Keratinocyte (primary cell): ENCODE measurements at regions not wholly inside any gene's neighbourhood (a gene's known extent, or its start where the extent isn't known, plus 50 kb on each side); places are given as distances from the start of the nearest gene placed in this dataset.

Experiments
- CTCF ChIP-seq, 3 experiments: IDR thresholded peaks in 1 of 3; conservative IDR thresholded peaks in 1 of 3; optimal IDR thresholded peaks in 1 of 3; 2 replicates in 2 of 3; 3 replicates in 1 of 3; pipeline versions ENCODE3 to v1.5.1; 2011; ENCODE audit warnings: low read length in 3 of 3, mild to moderate bottlenecking in 3 of 3, moderate library complexity in 2 of 3, control low read depth in 1 of 3, inconsistent platforms in 1 of 3; ENCODE audit not compliant: insufficient read depth in 2 of 3; ENCODE audit errors: extremely low read depth in 1 of 3
- EZH2 ChIP-seq: IDR thresholded peaks from one replicate; pipeline ENCODE4 v1.6.1; 2012; ENCODE audit warnings: inconsistent platforms, mild to moderate bottlenecking, low read length, moderate library complexity

DNA sequence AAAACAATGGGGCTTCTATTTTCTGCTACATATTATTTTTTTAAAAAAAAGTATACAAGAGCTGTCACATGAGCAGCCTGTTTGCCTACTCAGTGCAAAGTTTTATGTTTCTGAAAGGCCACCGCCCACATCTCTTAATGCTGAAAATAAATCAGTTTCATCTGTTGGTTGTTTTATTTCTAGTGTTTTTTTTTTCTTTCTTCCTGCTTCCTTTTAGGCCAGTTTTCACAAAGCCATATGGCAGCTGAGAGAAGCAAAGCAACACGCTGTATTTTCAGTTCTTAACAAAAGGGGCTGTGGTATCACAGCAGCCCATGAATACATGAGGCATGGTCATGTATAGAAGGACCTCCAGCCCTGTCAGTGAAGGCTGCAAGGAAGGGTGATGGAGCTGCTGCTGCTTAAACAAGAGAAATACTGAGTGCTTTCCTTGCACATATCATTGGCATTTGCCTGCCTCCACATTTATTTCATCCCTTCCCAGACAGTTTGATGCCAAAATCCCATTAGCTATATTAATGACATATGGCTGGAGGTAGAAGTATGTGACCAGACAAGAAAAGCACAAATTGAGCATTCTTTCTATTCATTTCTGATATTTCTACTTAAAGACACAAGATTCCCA, 172.5 kb downstream of the PCDH18 start:
- TF ChIP-seq CTCF (optimal IDR thresholded peaks at IDR 0.05 in 1 of 3, IDR thresholded peaks at IDR 0.05 in 1 of 3, conservative IDR thresholded peaks at IDR 0.05 in 1 of 3; ENCODE audit: extremely low read depth in 1 of 3, insufficient read depth in 2 of 3, low read length in 3 of 3) (no peak), EZH2 (no peak)
